Skin of body (tissue), 1 donor: ENCODE measurements at regions not wholly inside any gene's neighbourhood (a gene's known extent, or its start where the extent isn't known, plus 50 kb on each side); places are given as distances from the start of the nearest gene placed in this dataset.

Experiments
- DNase-seq: peaks from one replicate; lab custom pipeline; 2025; lab: John Stamatoyannopoulos, UW

DNA sequence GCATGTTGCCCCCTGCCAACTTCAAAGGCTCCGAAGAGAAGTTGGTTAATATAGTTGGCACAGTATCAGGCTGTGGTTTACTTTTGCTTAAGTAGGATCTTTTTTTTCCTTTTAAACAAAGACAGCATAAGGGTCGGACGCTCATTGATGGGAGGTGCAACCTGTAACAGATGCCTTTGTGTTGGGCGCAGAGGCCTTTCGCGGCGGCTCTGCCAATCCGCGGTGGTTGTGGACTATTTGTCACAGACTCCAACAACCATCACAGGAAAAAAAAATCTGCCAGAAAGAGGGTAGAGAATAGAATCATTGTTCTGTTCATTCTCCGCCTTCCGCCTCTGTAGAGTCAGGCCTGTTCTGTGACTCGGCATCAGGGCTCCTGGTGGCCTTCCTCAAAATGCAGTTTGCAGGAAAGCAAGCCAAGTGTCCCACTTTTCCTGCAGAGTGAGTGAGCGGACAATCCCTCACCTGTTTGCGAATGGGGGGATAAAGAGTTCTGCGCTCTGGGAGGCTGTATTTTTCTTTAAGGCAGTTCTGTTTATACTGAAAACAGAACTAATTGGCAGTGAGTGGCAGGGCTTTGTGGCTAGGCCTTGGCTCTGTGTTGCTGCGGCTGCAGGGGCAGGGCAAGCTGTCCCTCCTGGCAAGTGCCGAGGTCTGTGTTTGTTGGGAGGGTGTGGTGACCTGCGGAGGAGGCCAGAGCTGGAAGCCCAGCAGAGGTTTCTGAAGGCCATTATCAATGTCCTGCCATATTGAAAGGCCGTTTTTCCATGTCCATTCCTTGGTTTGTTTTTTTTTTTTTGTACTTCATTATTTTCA, 83.0 kb upstream of the PIWIL1 start:
- no peak for DNase-seq

DNA sequence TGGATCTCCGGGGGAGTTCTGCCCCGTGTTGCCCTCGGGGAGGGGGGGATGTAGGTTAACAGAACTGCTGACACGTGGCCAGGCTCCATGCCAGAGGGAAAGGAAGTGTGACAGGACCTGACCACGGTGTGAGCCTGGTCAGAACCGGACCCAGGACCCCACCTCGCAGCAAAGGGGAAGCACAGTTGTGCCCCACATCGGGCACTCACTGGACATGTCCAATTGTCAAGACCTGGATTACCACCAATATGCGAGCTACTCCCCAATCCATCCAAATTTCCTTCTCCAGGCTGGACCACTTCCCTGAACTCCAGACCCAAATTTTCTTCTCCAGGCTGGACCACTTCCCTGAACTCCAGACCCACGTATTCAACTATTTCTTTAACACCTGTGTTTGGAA, 78.8 kb upstream of the PIWIL1 start:
- no peak for DNase-seq

DNA sequence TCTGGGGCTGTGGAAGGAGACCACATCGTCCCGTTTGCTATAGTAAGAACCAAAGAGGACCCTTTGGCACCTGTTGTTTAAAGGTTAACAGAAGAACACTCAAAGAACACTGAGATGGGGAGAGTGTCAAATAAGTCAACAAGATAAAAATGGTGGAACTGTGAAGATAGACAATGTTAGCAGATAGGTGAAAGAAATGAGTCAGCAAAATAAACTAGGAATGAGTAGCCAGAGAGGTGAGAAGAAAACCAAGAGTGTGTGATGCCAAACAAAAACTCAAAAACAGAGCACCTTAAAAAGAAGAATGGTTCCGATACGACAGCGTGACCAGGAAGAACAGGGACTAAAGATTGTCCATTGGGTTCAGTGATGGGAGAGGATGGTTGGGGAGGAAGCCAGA, 74.7 kb upstream of the PIWIL1 start:
- DNase-seq: no peak

DNA sequence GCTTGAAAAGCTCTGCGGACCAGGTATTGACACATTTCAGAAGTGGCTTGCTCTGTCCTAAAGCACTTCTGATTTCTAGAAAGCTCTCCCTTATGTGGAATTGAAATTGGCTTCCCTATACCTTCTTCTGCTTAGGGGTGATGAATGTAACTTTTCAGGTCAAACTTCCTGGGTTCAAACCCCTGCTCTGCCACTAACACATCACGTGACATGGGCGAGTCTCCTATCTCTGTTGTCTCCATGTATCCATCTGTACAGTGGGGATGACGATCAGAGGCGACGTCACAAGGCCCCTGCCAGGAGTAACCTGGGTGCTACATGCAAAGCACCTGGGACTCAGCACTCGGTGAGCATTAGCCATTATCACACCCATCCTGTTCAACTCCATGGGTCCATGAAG, 73.7 kb upstream of the PIWIL1 start:
- no peak for DNase-seq

DNA sequence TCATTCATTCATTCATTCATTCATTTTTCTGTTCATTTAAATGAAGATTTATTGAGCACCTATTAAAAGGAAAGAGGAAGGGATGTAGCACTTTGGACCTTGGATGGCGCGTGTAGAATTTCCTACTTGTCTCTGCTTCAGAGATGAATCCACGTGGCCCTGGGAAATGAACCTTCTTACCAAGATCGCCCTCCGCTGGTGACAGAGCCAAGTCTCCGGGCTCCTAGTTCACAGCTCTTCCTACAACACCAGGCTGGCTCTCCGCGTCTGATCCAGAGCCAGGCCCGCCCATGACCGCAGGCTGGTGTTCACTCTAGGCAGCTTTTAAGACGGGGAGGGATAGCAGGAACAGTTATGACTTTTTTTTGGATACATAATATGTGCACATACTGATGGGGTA, 70.9 kb upstream of the PIWIL1 start:
- DNase-seq: no peak

DNA sequence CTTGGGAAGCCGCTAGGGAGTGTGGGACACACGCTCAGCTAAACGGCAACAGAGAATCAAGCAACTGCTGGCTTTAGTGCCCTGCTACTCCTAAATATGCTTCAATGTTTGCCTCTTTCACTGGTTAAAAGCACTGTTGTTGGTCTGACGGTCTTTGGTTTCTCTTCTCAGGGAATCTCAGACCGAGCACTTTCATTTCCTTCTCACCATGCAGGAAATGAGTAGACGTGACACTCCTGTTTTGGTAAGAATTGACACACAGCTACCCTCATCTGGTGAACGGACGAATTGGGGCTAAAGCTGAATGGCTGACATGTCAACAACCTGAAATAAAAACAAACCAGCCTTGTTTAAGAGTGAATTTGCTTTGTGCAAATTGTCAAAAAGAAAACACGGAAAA, 57.5 kb upstream of the PIWIL1 start:
- no peak for DNase-seq

DNA sequence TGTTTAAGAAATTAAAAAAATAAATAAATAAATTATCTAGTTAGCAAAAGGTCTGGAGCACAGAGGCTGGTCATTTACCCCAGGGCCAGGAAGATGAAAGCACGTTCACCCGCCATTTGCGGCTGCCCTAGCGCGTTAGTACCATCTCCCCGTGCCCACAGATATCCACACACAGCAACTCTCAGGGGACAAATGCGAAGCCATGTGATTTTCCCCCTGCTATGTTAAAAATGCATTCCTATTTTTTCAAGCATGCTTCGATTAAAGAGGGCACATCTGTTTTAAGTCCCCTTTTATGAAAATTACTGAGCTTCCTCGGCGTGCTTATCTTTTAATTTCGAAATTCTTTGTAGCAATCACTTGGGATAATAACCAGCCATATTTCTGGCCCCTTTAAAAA, 56.9 kb upstream of the PIWIL1 start:
- DNase-seq: no peak

DNA sequence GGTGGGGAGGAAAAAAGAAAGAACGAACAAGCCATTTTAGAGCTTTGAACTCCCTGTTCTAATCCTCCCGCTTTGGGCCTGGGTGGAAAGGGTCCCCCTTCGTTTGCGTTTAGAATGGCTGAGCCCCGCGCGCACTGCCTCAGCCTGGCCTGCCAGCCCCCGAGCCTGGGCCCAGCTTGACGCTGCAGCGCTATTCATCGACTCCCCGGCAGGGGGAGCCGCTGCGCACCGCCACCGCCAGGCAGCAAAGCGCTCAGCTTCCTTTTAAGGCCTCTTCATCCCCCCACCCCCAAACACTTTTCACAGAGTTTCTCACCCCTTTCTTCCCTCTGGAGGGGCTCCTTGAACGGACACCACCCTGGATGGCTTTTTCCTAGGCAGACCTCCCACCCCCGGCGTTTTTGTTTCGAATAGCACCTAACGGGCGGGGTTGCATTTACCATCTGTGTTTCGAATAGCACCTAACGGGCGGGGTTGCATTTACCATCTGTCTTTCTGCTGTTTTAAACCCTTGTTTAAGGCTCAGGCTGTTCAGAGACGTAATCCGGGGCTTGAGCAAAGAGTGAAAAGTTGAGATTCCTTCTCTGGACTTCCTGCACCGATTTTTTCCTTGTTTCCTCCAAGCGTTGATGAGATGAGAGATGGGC, 56.4 kb upstream of the PIWIL1 start:
- peak; percentile 20 for DNase-seq

DNA sequence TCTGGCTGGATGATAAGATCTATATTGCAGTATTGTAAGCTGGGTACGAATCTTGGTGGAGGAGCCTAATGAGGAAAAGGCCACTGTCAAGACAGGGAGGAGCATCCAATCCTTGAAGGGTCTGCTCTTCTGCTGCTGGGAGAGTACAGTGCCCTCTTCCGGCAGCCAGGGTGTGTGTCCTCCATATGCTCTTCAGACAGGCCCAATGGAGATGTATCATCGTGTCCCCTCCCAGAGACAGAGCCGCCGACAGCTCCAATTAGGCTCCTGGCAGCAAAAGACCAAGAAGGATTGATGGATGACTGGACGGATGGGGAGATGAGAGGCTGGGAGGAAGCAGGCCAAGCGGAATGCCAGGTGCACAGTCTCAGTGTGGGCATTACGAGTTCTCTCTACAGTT, 51.6 kb upstream of the PIWIL1 start:
- DNase-seq: no peak

DNA sequence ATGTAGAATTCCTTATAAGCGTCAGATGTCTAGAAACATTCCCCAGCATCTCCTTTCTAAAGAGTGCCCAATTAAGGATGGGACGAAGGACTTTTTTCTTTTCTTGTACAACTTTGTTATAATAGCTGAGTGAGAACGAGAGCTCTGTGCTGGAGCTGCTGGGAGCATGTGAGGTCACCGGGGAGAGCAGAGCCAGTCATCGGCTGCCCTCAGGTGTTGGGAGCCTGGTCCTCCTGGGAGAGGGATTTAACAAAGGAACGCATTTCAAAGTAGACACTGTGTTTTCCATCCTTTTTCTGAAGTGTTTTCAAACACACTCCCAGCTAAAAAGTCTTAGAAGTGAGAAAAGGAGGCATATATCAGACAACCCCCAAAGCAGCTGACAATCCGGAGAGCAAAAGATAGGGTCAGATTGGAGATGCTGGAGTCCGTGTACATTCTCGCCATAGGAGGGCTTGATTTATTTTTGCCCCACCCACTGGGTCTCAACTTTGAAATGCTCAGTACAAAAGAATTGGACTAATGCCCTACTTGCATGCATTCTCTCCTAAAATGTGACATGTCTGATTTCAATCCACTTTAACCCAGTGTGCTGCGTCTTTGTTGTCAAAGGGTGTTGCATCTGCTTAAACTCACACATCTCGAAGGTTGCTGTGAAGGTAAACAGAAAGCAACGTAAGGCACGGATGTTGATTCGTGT, 50.8 kb upstream of the PIWIL1 start:
- DNase-seq: no peak
